ENCODE measurements at regions not wholly inside any gene's neighbourhood (a gene's known extent, or its start where the extent isn't known, plus 50 kb on each side); places are given as distances from the start of the nearest gene placed in this dataset.

- H3K4me3 ChIP-seq = no peak overlapping the region
- H3K27ac ChIP-seq = no peak overlapping the region
- TF ChIP-seq CTCF (IDR thresholded peaks at IDR 0.05) (no peak), POLR2A (IDR thresholded peaks at IDR 0.05) (no peak)
- H3K4me1 ChIP-seq = no peaks in the 10 kb centered on the region
- H3K9me3 ChIP-seq = no peaks in the 10 kb centered on the region
- no peaks in the 10 kb centered on the region for H3K27me3 ChIP-seq
- WGBS, 2 donors = 91 to 100% methylated on average over 4 of the region's 4 CpGs
- no peaks in the 10 kb centered on the region for H3K36me3 ChIP-seq (ENCODE audit: low read depth, missing control alignments)
- no peak for DNase-seq
- intact Hi-C loops (cut with DNase I; ENCODE audit: low total_unique reads) = no loop called here
These were observed 426.4 kb upstream of the ZMIZ1 start for GRCh38 chr10:78642269-78642816.

- intact Hi-C loops (cut with DNase I; ENCODE audit: low total_unique reads) = no loop called here
- DNase-seq = no peak
- TF ChIP-seq POLR2A (IDR thresholded peaks at IDR 0.05) (no peak), CTCF (IDR thresholded peaks at IDR 0.05) (no peak)
- Histone ChIP-seq H3K27ac (no peak overlapping the region), H3K36me3 (ENCODE audit: low read depth, missing control alignments) (no peaks in the 10 kb centered on the region), H3K27me3 (no peaks in the 10 kb centered on the region), H3K4me1 (no peaks in the 10 kb centered on the region), H3K9me3 (no peaks in the 10 kb centered on the region), H3K4me3 (no peak overlapping the region)
- WGBS, 2 donors = 92 to 95% methylated on average over 4 of the region's 4 CpGs
These were observed 425.3 kb upstream of the ZMIZ1 start for GRCh38 chr10:78643513-78643912.

GRCh38 chr10:78644550-78644949, 424.2 kb upstream of the ZMIZ1 start:
- no peaks in the 10 kb centered on the region for H3K4me1 ChIP-seq
- no peak overlapping the region for H3K4me3 ChIP-seq
- TF ChIP-seq POLR2A (IDR thresholded peaks at IDR 0.05) (no peak), CTCF (IDR thresholded peaks at IDR 0.05) (no peak)
- 87 to 92% methylated on average over 2 of the region's 2 CpGs for WGBS, 2 donors
- no peaks in the 10 kb centered on the region for H3K27me3 ChIP-seq
- DNase-seq = no peak
- intact Hi-C loops (cut with DNase I; ENCODE audit: low total_unique reads) = no loop called here
- H3K36me3 ChIP-seq (ENCODE audit: low read depth, missing control alignments) = no peaks in the 10 kb centered on the region
- H3K27ac ChIP-seq = no peak overlapping the region
- no peaks in the 10 kb centered on the region for H3K9me3 ChIP-seq

- no peak overlapping the region for H3K27ac ChIP-seq
- no peak overlapping the region for H3K4me3 ChIP-seq
- intact Hi-C loops (cut with DNase I; ENCODE audit: low total_unique reads) = no loop called here
- H3K27me3 ChIP-seq = no peaks in the 10 kb centered on the region
- WGBS, 2 donors = 91 to 96% methylated on average over 5 of the region's 5 CpGs
- DNase-seq = no peak
- no peaks in the 10 kb centered on the region for H3K36me3 ChIP-seq (ENCODE audit: low read depth, missing control alignments)
- TF ChIP-seq CTCF (IDR thresholded peaks at IDR 0.05) (no peak), POLR2A (IDR thresholded peaks at IDR 0.05) (no peak)
- H3K4me1 ChIP-seq = no peaks in the 10 kb centered on the region
- no peaks in the 10 kb centered on the region for H3K9me3 ChIP-seq
These were observed 423.5 kb upstream of the ZMIZ1 start for GRCh38 chr10:78645169-78645686.

GRCh38 chr10:78645975-78646374, 422.8 kb upstream of the ZMIZ1 start:
- TF ChIP-seq POLR2A (IDR thresholded peaks at IDR 0.05) (no peak), CTCF (IDR thresholded peaks at IDR 0.05) (no peak)
- Histone ChIP-seq H3K9me3 (no peaks in the 10 kb centered on the region), H3K4me3 (no peak overlapping the region), H3K36me3 (ENCODE audit: low read depth, missing control alignments) (no peaks in the 10 kb centered on the region), H3K27ac (no peak overlapping the region), H3K27me3 (no peaks in the 10 kb centered on the region), H3K4me1 (no peaks in the 10 kb centered on the region)
- no peak for DNase-seq
- intact Hi-C loops (cut with DNase I; ENCODE audit: low total_unique reads) = no loop called here
- whole genome bisulfite sequencing, 2 donors = 83 to 95% methylated on average over 4 of the region's 4 CpGs

Data from testis (tissue), 2 donors.